Activated CD4-positive, alpha-beta T cell treated with anti-CD3 and anti-CD28 coated beads, Interleukin-10, Interleukin-2, amounts not matched to agents 100 ng/mL and 50 ng/mL, durations not matched to agents 16 hours and 8 hours (primary cell): ENCODE measurements at regions not wholly inside any gene's neighbourhood (a gene's known extent, or its start where the extent isn't known, plus 50 kb on each side); places are given as distances from the start of the nearest gene placed in this dataset.
"Not testable (repeated sequence)": the region's sequence is repeated elsewhere in the genome, so short reads cannot be mapped to it uniquely, and the experiment has no call there.

ENCODE experiments used
- DNase-seq: peaks from one replicate; pipeline ENCODE4 v3.0.0-alpha.2; 2020

DNA sequence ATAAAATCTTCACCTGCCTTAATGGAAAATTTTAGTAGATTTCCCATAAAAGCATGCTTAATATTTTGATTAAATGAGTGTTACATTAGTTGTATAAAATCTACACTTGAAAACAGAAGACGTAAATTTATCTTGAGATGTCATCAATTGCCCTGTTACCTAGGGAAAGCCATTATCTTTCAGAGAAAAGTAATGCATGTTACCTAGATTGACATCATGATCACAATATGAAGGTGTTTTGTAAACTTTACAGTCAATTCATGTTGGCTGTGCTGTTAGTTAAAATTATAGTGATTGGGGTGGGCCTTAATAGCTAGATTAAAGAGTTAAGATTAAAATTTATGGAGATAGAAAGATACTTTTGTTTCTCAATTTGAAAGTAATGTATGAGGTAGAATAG lies 293.2 kb upstream of the PCDH18 start:
- DNase-seq = no peak

DNA sequence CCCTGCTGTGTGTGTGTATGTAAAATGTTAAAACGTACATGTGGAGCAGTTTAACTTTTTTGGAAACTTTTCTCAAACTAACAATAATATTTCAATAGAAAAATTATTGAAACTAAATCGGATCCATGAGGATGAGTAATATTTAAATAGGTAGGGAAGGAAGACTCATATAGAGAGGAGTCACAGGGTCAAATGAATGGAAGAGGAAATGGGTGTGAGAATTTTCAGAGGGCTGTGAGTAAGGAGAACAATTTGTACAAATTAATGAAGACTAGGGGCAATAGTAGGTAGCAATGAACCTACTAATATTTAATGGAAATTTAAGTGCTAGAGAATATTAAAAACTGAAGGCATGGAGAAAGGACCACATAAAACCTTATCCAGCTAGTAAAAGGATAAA lies 290.7 kb upstream of the PCDH18 start:
- DNase-seq = no peak

DNA sequence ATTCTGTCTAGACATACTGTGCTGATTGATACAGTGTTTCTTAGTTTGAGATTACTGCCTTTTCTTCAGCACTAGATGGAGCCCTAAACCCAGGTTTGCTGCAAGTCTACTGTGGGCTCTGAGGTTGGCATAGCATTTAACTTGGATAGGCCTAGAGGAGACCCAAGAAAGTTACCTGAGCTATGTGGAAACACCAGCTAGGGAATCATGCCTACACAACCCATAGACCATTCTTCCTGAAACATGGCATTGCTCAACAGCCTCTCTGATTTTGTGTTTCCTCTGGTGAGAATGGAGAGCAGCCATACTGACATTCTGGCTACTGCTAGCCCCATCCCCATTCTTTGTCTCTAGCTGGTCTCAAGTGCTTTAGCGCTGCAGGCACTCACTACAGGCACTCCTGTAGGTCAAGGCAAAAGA lies 287.7 kb upstream of the PCDH18 start:
- DNase-seq = peak; percentile 33

DNA sequence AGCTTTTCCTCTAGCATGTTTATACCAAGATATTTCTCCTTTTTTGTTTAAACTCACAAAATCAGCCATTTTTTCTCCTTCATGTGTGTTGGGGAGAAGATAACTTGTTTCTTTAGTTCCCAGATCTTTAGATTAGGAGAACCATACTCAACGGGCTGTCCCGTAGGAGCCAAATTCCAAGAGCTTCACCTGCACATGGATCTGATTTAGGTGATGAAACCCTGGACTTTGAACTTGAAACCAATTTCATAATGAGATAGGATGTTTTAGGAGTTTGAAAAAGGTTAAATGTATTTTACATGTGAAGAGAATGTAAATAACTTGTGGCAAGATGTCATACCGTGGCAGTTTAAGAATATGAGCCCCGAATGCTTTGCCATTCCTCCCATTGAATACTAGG lies 280.0 kb upstream of the PCDH18 start:
- no peak for DNase-seq

DNA sequence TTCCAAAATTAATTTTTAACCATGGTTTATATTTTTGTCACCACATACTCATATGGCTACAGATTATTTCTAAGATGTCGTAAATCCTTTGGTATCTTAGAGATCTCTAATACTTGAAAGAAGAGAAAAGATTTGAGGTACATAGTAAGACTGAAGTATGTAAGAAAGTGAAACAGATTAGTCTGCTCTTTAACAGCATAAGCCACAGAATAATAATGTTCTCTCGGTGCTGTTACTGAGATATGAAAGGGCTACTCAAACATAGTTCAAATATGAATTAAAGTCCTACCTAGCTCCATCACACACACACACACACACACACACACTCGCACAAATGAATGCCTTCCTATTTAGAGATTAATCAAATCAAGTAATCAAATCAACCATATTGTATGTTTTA lies 274.1 kb upstream of the PCDH18 start:
- DNase-seq = no peak

DNA sequence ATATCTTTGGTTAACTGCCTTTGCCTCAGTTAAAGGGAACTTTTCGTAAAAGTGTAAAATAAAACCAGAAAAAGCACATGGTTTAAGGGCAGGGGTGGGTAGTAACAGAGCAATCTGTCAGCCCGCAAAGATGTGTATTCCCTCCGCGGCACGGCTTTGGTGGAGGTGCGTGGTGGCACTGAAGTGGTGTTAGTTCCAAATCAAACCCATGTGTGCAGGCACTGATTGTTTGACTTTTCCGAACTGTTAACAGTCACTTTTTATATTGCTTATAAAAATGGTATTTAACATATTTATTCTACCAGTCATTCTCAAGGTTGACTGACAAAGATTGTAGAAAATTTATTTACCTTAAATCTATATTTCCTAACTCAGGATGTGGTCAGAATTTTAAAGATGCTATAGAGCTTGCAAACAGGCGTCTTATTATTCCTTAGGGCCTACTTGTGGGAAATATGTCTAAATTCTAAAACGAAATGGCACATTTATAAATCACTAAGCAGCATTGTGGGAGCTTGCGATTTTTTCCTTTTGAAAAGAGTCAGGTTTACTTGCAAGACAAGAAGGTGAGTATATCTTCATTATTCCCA lies 272.7 kb upstream of the PCDH18 start:
- DNase-seq = no peak

DNA sequence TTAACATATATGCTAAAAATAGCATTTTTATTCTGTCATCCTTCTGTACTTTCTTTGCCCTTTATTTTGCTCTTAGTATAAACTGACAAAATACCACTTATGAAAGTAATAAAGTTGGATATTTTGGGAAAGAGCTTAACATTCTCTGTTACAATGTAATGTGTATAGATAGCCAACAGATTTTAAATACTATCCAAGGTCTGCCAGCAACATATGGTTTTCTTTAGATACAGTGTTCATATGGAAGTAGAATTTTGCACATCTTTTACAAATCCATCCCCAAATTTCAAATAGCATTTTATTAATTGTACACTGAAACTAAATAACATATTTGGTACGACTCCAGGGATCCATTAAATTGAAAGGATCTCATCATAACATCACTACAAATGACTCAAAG lies 268.6 kb upstream of the PCDH18 start:
- no peak for DNase-seq

DNA sequence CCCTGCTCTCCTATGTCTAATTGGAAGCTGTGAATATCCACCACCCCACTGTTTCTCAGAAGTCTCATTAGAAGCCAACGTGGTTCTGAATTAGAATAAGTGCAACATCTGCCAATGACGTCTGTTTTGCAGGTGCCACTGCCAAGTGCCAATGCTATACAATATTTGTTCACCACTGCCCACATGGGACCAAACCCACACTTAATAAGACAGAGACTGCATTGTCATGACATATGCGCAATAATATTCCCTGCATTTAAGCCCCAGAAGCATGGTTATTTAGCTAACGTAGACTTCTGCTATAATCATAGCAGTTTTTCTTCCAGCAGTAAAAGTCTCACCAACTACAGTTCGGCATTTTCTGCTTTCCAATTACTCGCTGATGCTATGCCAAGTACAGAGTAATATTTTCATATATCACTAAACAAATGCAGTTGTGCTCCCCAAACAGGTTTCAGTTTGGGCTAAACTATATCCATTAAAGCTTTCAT lies 262.5 kb upstream of the PCDH18 start:
- no peak for DNase-seq

DNA sequence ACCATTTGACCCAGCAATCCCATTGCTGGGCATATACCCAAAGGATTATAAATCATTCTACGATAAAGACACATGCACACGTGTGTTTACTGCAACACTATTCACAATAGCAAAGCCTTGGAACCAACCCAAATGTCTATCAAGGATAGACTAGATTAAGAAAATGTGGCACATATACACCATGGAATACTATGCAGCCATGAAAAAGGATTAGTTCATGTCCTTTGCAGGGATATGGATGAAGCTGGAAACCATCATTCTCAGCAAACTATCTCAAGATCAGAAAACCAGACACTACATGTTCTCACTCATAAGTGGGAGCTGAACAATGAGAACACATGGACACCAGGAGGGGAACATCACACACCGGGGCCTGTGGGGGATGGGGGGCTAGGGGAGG lies 257.0 kb upstream of the PCDH18 start:
- not testable (repeated sequence) for DNase-seq

DNA sequence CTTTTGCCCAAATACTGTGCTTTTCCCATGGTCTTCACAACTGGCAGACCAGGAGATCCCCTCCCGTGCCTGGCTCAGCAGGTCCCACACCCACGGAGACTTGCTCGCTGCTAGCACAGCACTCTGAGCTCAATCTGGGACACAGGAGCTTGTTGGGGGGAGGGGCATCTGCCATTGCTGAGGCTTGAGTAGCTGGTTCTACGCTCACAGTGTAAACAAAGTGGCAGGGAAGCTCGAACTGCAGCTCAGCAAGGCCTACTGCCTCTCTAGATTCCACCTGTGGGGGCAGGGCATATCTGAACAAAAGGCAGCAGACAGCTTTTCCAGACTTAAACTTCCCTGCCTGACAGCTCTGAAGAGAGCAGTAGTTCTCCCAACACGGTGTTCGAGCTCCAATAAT lies 251.6 kb upstream of the PCDH18 start:
- DNase-seq = not testable (repeated sequence)

DNA sequence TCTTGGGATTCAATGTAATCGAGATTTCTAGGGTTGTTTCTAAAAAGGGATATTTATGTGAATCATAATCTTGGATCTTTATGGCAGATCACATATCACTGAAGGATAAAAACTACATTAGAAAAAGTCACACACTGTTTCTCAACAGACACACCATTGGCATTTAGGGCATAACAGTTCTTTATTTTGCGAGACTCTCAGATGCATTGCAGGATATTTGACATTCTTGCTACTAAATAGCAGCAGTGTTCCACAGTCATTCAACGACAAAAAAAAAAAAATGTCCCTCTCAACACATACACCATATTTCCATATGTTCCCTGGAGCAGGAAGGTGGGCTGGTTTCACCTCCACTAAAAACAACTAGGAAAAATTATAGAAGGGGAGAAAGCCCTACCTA lies 243.4 kb upstream of the PCDH18 start:
- no peak for DNase-seq

DNA sequence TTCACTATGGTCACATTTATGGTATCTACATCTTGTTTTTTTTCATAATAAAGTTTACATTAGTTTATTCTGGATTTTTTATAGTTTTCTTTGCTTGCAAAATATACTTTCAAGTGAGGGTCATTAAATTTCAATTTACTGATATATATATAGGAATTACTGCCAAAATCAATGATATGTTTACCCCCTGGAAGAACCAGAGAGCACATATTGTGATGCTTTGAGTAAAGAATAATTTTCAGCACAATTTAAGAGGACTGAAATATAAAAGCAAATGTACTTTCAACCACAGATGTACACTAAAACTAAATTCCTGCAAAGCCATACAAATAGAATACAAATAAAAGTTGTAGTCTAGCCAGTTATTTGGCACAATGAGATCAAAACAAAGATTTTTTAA lies 242.2 kb upstream of the PCDH18 start:
- DNase-seq = no peak

DNA sequence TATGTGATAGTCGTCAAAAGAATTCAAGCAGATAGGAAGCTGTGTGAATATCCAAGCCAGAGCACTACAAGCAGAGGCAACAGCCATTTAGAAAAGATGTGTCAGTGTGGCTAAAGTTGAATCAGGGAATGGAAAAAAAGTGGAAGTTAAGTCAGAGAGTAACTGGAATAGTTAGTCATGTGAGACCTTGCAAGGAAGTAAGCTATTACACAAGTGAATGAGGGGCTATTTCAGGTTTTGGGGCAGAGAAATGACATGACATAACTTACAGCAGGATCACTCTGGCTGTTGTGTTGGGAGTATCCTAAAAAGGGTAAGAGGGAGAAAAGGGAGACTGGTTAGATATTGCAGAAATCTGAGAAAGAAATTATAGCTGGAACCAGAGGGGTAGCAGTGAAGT lies 236.6 kb upstream of the PCDH18 start:
- DNase-seq = no peak

DNA sequence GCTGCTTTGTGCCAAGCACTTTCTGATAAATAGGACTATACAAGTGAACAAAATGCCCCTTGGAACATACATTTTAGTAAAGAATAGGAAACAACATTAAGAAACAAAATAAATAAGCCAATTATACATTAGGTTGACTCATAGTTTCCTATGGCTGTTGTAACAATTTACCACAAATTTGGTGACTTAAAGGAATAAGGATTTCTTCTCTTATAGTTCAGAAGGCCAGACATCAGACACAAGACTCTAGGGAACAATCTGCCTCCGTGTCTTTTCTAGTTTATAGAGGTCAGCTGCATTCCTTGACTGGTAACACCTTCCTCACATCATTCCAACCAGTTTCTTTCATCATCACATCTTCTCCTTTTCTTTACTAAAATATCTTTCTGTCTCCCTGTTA lies 235.9 kb upstream of the PCDH18 start:
- no peak for DNase-seq

DNA sequence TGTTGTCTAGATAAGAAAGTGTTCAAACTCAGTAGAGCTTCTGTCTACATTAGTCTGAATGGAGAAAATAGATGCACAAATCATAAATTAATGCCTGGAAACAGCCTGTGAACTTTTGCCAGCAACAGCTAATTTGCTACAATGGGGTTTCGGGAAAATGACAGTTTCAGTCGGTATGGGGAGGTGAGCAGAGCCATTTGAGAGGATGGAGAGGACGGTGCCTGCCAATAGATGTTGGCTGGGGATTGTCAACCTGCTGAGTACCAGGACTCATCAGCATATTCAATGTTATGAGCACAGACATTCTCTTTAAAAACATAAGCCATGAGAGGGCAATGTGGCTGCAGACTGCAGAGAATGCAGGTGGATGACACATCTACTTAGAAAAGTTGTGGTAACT lies 230.3 kb upstream of the PCDH18 start:
- DNase-seq = no peak

DNA sequence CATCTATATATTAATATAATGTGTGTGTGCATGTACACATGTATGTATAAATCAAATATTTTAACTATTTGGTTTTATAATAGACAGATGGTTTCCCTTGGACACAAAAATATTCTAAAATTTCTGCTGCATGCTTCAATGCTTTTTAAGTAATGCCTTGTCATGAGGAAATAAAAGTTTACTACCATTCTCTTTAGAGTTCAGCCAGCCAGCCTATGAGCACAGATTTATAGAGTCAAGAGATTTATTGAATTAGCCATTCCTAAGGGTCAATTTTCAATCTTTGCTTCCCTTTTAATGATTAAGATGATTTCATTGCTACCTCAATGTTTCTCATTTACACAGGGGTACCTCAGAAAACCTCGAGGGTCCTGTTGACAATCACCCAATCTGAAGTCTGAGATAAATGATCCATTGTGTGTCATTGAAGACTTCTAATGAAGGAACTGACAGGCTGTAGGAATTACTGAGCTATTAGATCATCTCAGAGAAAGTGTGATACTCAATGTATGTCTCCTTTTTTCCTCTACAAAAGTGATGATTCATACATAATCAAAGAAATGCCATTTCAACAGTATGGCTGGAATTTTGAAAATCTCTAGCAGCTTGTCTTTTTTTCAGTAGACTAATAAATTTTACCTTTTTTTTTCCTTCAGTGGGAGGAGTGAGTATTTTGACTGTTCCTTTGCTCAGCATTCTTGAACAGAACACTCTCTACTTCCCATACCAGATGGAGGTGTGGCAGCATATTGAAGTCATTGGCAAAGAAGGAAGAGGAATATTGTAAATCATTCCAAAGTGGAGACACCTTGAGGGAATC lies 222.6 kb upstream of the PCDH18 start:
- no peak for DNase-seq

DNA sequence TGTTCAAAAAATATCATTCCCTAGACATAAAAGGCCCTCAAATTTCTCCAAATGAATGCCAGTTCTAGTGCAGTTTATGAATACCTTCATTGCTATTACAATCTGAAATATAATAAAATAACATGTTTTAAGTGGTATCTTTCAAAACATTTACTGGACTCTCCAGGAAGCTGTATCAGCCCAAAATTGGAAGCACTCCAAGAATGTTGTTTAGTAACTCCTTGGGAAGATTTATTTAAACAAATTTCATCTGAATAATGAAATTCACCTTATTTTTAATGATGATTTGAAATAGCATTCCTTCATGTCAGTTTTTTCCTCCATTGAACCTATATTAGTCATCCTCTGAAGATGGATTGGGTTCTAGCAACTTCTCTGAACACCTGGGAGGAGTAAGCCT lies 217.2 kb upstream of the PCDH18 start:
- DNase-seq = no peak

DNA sequence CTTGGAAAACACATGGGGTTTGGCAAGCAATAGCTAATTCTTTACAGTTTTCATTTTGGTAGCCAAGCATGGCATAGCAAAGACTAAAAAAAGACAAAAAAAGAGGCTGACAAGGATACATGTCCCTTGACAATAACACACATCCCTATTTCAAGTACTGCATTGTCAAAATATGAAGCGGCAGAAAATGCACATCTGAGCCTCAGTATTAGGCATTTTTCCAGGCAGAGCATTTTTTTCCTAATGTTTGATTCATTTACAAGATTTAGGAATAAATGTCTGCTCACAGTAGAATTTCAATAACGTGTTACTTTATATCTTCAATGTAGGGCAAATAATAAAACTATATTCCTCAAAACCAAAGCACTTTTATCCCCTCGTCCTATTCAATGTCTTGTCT lies 216.3 kb upstream of the PCDH18 start:
- DNase-seq = no peak

DNA sequence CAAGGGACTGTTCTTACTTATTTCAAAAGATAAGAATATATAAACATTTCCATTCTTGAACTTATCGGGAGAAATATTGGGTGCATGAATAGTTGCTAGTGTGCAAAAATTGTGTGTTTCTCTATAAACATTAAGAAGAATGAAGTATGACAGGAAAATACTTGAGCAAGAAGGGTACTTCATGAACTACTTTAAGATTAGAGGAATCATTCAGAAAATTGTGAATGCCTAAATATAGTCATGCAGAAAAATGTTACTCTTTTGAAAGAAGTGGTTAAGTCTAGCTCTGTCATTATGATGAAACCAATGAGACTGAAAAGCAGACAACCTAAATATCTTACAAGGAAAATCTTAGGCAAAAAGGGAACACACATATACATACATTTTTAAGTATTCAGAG lies 207.8 kb upstream of the PCDH18 start:
- no peak for DNase-seq

DNA sequence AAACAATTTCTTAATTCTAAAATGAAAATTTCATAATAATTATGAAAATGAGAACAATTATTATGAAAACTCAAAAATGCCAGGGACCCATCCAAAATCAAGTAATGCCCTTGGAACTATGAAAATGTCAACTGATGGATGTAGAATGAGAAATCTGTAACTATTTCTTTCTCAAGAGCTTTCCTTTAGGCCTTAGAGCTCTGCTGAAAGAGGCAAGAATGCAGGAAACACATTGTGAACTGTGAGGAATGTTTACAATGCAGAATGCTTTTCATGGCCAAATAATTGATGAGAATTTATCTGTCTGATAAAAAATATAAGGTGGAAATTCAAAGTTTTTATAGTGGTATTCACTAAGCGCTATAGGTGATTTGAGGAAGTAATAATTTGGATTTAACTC lies 207.1 kb upstream of the PCDH18 start:
- DNase-seq = no peak

DNA sequence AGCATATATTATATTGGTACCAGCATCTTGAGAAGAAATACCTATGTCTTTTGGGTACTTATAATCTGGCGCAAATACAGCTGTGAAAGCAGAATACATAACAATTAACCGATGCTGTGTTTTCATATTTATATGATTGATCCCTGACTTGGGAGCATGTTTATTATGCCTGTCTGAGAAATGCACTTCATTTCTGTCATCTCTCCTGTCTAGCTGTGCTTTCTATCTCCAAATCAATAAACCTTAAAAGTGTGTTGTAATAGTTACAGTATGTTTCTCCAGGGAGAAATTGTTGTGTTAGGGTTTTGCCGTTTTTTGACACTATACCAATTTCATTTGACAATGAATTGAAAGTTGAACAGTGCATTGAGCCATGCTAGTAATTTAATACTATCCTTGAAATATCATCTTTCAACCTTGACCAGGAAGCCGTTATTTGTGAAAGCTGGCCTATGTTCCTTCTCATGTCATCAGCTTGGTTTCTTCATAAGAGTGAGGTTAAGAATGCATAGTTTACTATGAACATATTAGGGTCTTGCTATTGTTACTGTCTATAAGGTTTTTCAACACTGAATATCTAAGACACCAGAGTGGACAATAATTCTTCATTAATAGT lies 206.2 kb upstream of the PCDH18 start:
- no peak for DNase-seq

DNA sequence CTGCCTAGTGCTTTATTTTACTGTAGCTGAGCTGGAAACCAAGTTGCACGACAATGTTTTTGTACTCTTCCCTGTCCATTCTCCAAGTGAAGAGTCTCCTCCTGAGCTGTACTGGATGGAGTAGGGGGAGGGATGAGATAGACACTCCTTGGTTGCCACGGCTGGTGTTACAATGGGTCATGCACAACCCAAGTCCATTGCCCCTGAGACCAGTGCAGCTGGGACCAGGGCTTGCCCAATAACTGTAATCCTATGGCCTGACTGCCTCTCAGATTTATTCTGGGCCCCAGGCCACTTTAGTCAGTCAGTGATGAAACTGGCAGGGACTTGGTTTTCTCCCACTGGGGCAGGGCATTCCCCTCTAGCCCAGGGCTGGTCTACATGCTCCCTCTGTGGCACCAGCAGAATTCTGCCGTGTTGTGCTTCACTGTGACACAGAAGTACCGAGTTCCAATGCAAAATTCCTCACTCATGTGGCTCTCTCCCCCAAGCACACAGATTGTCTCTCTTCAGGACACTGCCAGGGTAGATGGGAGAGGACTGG lies 203.3 kb upstream of the PCDH18 start:
- no peak for DNase-seq

DNA sequence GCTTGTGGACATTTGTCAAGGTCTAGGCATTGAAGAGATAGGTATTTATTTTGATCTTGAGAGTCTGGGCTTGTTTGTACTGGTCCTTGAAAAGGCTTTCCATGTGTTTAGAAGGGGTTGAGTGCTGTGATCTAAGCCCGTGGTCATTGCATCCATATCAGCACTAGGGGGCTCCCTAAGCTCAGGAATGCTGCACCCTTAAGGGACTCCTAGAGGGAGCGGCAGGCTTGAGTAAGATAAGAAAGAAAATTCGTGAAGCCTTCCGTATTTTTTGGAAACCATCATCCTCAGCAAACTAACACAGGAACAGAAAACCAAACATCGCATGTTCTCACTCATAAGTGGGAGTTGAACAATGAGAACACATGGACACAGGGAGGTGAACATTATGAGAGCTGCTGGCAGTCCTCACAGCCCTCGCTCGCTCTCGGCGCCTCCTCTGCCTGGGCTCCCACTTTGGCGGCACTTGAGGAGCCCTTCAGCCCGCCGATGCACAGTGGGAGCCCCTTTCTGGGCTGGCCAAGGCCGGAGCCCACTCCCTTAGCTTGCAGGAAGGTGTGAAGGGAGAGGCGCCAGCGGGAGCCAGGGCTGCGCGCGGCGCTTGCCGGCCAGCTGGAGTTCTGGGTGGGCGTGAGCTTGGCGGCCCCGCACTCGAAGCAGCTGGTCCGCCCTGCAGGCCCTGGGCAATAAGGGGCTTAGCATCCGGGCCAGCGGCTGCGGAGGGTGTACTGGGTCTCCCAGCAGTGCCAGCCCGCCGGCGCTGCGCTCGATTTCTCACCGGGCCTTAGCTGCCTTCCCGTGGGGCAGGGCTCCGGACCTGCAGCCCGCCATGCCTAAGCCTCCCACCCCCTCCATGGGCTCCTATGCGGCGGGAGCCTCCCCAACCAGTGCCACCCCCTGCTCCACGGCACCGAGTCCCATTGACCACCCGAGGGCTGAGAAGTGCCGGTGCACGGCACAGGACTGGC lies 201.2 kb upstream of the PCDH18 start:
- DNase-seq = peak; percentile 11
